Stimulated activated CD4-positive, alpha-beta T cell treated with anti-CD3 and anti-CD28 coated beads, Interleukin-12 subunit alpha, Interleukin-12 subunit beta, amount 100 ng/mL, for 48 hours (primary cell): ENCODE measurements at regions not wholly inside any gene's neighbourhood (a gene's known extent, or its start where the extent isn't known, plus 50 kb on each side); places are given as distances from the start of the nearest gene placed in this dataset.
"Not testable (repeated sequence)": the region's sequence is repeated elsewhere in the genome, so short reads cannot be mapped to it uniquely, and the experiment has no call there.

Experiments
- DNase-seq, 3 donors: peaks; one replicate each; pipeline ENCODE4 v3.0.0-alpha.2; 2020; ENCODE audit warnings: low read depth in 2 of 3, low spot score in 1 of 3

DNA sequence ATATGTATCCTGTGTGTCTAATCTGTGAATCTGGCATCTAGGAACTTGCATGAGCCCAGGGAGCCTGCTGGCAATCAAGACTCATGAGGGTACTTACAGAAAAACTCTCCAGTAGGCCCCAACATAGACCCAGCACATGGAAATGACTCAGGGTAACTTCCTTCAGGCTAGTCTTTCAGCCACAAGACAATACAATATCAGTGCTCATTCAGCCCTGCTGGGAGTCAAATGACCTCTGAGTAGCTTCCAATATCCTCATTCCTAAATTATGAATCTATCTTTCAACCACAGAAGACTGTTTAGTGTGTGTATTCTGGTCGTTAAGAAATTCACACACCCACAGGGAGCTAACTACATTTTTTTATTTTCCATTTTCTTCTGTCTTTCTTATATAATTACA is 1273.0 kb downstream of the EFNA5 start:
- no peak for DNase-seq

- DNase-seq, result no peak
Measured at GRCh38 chr5:106393276-106393675, 1277.5 kb downstream of the EFNA5 start.

DNA sequence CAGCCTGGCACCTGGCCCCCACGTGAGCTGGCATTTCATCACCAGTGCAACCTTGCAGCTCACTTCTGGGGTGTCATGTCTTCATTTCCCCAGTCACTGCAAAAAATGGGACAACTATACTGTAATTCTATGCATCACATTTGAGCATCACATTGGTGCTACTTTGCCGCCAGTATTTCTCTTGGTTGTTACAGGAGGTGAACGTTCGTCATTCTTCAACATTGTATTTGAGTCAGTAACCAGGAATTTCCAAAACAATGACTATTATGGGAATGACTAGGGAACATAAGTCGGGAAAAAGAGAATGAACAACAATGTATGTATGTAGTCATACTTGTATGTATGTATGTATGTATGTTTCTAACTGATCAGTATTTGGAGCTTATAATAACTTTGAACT is 1278.0 kb downstream of the EFNA5 start:
- DNase-seq, result no peak

DNA sequence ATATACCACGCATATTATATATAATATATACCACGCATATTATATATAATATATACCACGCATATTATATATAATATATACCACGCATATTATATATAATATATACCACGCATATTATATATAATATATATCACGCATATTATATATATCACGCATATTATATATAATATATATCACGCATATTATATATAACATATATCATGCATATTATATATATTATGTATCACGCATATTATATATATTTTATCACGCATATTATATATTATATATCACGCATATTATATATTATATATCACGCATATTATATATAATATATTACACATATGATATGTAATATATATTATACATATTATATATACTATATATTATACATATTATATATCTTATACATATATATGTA is 1283.0 kb downstream of the EFNA5 start:
- DNase-seq, result not testable (repeated sequence)

GRCh38 chr5:106386287-106386686 is 1284.5 kb downstream of the EFNA5 start:
- no peak for DNase-seq

DNA sequence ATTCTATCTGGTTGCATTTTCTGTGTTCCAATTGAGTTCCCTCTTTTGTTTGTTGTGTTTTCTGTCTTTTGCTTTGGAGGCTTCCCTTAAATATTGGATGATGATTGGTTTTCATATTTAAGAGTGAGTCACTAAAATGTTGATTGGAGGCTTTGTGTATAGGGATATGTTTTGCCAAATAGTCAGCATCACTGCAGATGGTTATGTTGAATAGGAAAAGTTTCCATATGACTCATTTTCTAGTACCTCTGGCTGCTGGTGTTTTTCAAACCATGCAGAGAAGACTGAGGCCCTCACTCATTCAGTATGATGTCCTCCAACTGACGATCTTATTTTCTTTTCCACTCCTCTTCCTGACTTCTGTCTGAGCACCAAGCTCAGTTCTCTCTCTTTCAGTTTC is 1290.0 kb downstream of the EFNA5 start:
- no peak for DNase-seq

DNA sequence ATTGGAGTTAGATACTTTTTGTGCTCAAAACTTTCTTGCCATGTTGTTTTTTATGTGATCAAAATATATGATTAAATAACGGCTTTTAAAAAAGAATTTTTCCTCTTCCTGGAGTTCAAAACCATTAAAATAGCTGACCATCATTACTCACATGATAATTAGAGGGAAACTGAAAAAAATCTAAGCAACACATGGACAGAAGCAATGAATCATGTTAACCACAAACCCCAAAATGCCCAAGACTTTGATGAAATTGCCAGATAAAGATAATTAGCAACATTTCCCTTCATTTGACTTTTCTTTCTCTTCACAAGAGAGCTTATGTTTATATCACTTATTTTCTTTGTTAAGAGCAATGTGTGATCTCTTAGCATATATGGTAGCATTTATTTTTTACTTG is 1294.2 kb downstream of the EFNA5 start:
- no peak for DNase-seq

DNA sequence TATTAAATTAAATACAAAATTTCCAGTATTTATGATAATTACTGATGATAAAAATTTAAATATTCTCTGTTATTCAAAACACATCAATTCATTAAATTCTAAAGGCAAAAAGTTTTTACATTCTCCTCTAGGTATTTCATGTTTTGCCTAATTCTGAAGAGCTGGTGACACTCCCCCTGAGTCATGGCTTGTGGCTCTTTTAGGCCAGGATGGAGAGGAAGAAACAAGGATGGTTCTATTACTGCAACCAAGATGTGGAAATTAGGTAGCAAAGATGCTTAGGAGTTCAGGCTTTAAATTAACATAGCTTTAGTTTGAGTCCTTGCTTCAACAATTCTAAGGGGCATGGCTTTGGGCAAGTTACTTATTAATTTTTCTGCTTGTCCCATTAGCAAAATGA is 1295.8 kb downstream of the EFNA5 start:
- DNase-seq, result no peak

GRCh38 chr5:106368021-106368420 is 1302.7 kb downstream of the EFNA5 start:
- no peak for DNase-seq

DNA sequence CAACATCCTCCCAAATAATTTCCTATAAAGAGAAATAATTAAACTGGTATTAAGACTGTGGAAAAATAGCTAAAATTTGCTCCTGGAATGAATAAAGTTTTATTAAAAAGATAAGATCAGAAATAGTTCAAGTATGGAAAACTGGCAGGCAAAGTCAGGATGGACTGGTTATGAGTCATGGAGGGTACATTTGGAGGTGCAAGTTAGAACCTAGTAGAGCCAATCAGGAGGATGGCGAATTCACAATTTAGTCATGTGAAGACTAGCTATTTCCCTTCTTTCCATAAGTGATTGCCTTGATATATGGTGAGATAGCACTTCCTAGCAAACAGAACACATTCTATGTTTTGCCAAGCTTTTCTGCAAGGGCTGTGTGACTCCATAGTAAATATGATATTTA is 1303.5 kb downstream of the EFNA5 start:
- no peak for DNase-seq

DNA sequence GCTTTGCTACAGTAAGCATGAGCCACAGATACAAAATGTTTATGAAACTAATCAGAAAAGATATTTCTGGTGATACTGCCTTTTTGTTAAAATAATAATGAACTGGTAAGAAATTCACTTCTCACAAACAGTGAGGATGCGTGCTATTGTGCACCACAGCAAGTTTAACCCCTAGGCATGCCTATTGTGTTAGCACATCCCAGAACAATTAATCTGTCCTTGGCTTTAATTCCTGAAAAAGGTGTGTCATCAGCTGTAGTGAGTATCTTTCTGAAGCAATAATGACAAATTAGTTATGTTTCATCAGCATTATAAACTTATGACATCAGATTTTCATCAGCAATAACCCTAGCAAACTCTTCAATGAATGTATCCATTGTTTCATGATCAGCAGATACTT is 1307.2 kb downstream of the EFNA5 start:
- no peak for DNase-seq

GRCh38 chr5:106361905-106362304 is 1308.8 kb downstream of the EFNA5 start:
- DNase-seq, result no peak

GRCh38 chr5:106331415-106331814 is 1339.3 kb downstream of the EFNA5 start:
- DNase-seq, result no peak

DNA sequence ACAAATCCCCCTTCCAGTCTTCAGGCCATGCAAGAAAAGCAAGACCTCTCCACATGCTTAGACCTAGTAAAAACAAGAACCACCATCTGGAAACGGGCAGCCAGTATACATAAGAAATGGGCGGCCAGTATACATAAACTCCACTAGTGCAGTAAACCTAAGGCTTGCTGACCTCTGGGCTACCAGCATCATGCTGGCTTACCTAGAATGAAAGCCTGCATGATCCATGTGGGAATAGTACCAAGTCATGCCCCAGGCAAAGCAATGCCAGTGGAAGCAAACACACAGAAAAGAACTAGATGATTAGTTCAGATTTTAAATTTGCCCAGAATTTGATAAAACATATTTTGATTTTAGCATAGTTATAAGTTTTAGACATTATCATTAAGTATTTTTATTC is 1346.4 kb downstream of the EFNA5 start:
- DNase-seq, result no peak

DNA sequence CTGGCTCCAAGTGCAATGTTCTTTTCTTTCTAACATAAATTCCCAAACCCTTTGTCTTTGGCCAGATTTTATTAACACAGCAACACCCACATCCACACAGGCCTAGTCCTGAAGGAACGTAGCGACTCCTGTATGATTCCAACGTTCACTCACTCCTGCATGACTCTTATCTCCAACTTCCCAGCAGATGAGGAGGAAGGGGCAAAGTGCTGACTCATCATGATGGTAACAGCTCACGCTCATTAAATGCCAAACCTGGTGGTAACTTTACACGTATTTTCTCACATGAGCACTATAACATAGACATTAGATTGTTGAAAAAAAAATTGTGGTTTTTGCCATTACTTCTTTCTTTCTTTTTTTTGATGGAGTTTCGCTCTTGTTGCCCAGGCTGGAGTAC is 1349.5 kb downstream of the EFNA5 start:
- no peak for DNase-seq

GRCh38 chr5:106314221-106314824 is 1356.4 kb downstream of the EFNA5 start:
- DNase-seq, result no peak

GRCh38 chr5:106312360-106312759 is 1358.4 kb downstream of the EFNA5 start:
- no peak for DNase-seq

- DNase-seq, result no peak
Measured at GRCh38 chr5:106311230-106311915, 1359.4 kb downstream of the EFNA5 start.

GRCh38 chr5:106307265-106307664 is 1363.5 kb downstream of the EFNA5 start:
- no peak for DNase-seq

GRCh38 chr5:106306313-106307028 is 1364.3 kb downstream of the EFNA5 start:
- no peak for DNase-seq

- no peak for DNase-seq
Measured at GRCh38 chr5:106303911-106304310, 1366.8 kb downstream of the EFNA5 start.

- no peak for DNase-seq
Measured at GRCh38 chr5:106292654-106293053, 1378.1 kb downstream of the EFNA5 start.

DNA sequence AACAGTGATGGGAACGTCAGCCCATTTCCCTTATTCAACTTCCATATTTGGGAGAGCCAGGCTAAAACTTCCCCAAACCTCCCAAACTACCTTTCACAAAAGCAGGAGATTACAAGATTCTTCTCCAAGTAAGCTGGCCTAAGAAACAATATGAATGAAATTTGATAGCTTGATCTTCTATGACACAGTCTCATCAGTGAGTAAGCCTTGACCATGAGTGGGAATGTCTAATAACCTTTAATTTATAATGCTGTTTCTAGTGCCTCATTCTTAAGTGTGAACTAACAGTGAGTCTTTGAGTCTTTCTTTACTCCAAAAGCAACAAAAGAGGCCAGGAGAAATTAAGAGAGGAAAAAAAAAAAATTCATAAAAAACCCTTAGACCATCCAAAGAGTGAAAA is 1379.9 kb downstream of the EFNA5 start:
- no peak for DNase-seq
